Neural progenitor cell (in vitro differentiated cells): ENCODE measurements at regions not wholly inside any gene's neighbourhood (a gene's known extent, or its start where the extent isn't known, plus 50 kb on each side); places are given as distances from the start of the nearest gene placed in this dataset.

ENCODE experiments used
- DNase-seq: peaks from one replicate; pipeline ENCODE4 v3.0.0-alpha.2; 2016; ENCODE audit warnings: low spot score
- H2AFZ ChIP-seq: fragments of 200-600 bp; sonication (generic); replicated peaks from 2 replicates; pipeline ENCODE4 v1.6.1; 2016; ENCODE audit warnings: antibody characterized with exemption
- H3F3A ChIP-seq: fragments of 200-600 bp; sonication (generic); 2 replicates; pipeline ENCODE4 v1.6.1; 2016; ENCODE audit warnings: antibody characterized with exemption, low read depth
- H3K27ac ChIP-seq: fragments of 200-600 bp; sonication (generic); 2 replicates; pipeline ENCODE4 v1.5.1; 2016; ENCODE audit warnings: mild to moderate bottlenecking
- H3K27me3 ChIP-seq: fragments of 200-600 bp; sonication (generic); 2 replicates; pipeline ENCODE4 v1.6.1; 2016; ENCODE audit warnings: mild to moderate bottlenecking, moderate library complexity
- H3K36me3 ChIP-seq: fragments of 200-600 bp; sonication (generic); 2 replicates; pipeline ENCODE4 v1.5.1; 2016
- H3K4me1 ChIP-seq: fragments of 200-600 bp; sonication (generic); 2 replicates; pipeline ENCODE4 v1.6.1; 2016; ENCODE audit warnings: mixed run types
- H3K4me2 ChIP-seq: fragments of 200-600 bp; sonication (generic); 2 replicates; pipeline ENCODE4 v1.6.1; 2016
- H3K4me3 ChIP-seq: fragments of 200-600 bp; sonication (generic); 2 replicates; pipeline ENCODE4 v1.5.1; 2016
- H3K79me2 ChIP-seq: fragments of 200-600 bp; sonication (generic); 2 replicates; pipeline ENCODE4 v1.6.1; 2016; ENCODE audit warnings: low read depth
- H3K9ac ChIP-seq: fragments of 200-600 bp; sonication (generic); 2 replicates; pipeline ENCODE4 v1.6.1; 2016
- H3K9me3 ChIP-seq: fragments of 200-600 bp; sonication (generic); 2 replicates; pipeline ENCODE4 v1.5.1; 2016; ENCODE audit warnings: low read depth
- H4K20me1 ChIP-seq: fragments of 200-600 bp; sonication (generic); 2 replicates; pipeline ENCODE4 v1.6.1; 2016; ENCODE audit warnings: low read depth
- H3K27ac Mint-ChIP-seq: 3 replicates; pipeline ENCODE4 v1.8.0; 2021; ENCODE audit warnings: mixed read lengths
- H3K27me3 Mint-ChIP-seq: 2 replicates; pipeline ENCODE4 v1.8.0; 2022; ENCODE audit warnings: low read depth, mild to moderate bottlenecking, inconsistent platforms, moderate library complexity, mixed read lengths; ENCODE audit not compliant: insufficient read depth
- H3K36me3 Mint-ChIP-seq: 3 replicates; pipeline ENCODE4 v1.8.0; 2021; ENCODE audit warnings: mixed read lengths
- H3K4me1 Mint-ChIP-seq: 3 replicates; pipeline ENCODE4 v1.8.0; 2021; ENCODE audit warnings: mixed read lengths
- H3K4me3 Mint-ChIP-seq: 3 replicates; pipeline ENCODE4 v1.8.0; 2021; ENCODE audit warnings: mild to moderate bottlenecking, moderate library complexity, mixed read lengths
- H3K9me3 Mint-ChIP-seq: 3 replicates; pipeline ENCODE4 v1.8.0; 2020; ENCODE audit warnings: mixed read lengths
- EZH2 ChIP-seq: fragments of 200-600 bp; sonication (generic); IDR thresholded peaks from 2 replicates; pipeline ENCODE4 v1.6.1; 2017; ENCODE audit warnings: antibody characterized with exemption, mild to moderate bottlenecking, moderate library complexity
- EZH2phosphoT487 ChIP-seq: fragments of 200-600 bp; sonication (generic); IDR thresholded peaks from 2 replicates; pipeline ENCODE4 v1.6.1; 2017; ENCODE audit warnings: antibody characterized with exemption
- TF ChIP-seq, protein P1 (sequence below): fragments of 200-600 bp; sonication (generic); IDR thresholded peaks from 2 replicates; pipeline ENCODE4 v1.5.1; 2017; ENCODE audit warnings: antibody characterized with exemption, mild to moderate bottlenecking

DNA sequence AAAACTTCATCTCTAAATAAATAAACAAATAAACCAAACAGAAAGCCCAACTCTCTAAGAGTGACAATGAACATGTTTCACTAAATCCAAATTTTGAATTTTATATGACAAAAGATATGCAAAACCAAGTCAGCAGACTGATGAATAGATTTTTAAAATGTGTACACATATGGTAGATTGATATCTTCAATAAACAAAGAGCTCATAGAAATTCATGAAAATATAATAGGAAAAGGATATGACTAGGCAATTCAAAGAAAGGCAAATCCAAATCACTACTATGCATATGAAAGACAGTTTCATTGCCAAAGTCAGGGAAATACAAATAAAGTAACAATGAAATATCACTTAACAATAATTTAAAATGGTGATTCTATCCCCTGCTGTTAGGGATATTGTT is 63.7 kb upstream of the NBEA start:
- no peaks in the 10 kb centered on the region for H3K27me3 ChIP-seq
- no peak overlapping the region for H3K4me3 ChIP-seq
- Mint-ChIP-seq H3K4me3 (no peak overlapping the region), H3K9me3 (no peaks in the 10 kb centered on the region), H3K36me3 (no peaks in the 10 kb centered on the region), H3K27ac (no peak overlapping the region), H3K4me1 (peaks cover 7% of the 10 kb centered on the region), H3K27me3 (peaks cover 3% of the 10 kb centered on the region)
- TF ChIP-seq EZH2phosphoT487 (no peak), EZH2 (no peak)
- TF ChIP-seq, protein P1, sequence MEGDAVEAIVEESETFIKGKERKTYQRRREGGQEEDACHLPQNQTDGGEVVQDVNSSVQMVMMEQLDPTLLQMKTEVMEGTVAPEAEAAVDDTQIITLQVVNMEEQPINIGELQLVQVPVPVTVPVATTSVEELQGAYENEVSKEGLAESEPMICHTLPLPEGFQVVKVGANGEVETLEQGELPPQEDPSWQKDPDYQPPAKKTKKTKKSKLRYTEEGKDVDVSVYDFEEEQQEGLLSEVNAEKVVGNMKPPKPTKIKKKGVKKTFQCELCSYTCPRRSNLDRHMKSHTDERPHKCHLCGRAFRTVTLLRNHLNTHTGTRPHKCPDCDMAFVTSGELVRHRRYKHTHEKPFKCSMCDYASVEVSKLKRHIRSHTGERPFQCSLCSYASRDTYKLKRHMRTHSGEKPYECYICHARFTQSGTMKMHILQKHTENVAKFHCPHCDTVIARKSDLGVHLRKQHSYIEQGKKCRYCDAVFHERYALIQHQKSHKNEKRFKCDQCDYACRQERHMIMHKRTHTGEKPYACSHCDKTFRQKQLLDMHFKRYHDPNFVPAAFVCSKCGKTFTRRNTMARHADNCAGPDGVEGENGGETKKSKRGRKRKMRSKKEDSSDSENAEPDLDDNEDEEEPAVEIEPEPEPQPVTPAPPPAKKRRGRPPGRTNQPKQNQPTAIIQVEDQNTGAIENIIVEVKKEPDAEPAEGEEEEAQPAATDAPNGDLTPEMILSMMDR = no peak
- H3K4me2 ChIP-seq = no peak overlapping the region
- H3K9me3 ChIP-seq = no peaks in the 10 kb centered on the region
- no peak overlapping the region for H3K9ac ChIP-seq
- no peak overlapping the region for H3K27ac ChIP-seq
- peaks cover 3% of the 10 kb centered on the region for H3K4me1 ChIP-seq
- DNase-seq = no peak
- no peaks in the 10 kb centered on the region for H4K20me1 ChIP-seq
- no peaks in the 10 kb centered on the region for H3K79me2 ChIP-seq
- no peaks in the 10 kb centered on the region for H3K36me3 ChIP-seq
- no peak overlapping the region for H2AFZ ChIP-seq
- H3F3A ChIP-seq = no peaks in the 10 kb centered on the region

DNA sequence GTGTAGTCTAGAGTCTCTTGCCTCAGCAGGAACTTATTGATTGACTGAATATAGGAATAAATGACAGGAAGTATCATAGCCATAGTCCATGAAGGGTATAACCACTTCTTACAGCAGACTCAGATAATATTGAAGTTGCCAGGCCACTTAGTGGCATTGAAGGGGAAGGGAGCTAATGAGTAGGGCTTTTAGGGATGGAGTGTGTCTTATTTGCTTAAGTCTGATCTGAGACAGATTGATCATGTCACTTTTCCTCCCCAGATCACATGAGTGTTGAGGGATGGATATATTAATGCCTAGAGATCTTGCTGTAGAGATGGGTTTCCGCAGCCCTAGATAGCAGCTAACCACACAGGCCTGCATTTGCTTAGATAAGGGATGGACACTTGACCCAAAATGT is 62.2 kb upstream of the NBEA start:
- H3K4me1 Mint-ChIP-seq = peaks cover 12% of the 10 kb centered on the region
- H3K4me3 ChIP-seq = no peak overlapping the region
- H3K9me3 ChIP-seq = no peaks in the 10 kb centered on the region
- no peak overlapping the region for H3K27ac Mint-ChIP-seq
- no peak overlapping the region for H3K27ac ChIP-seq
- H3K4me2 ChIP-seq = no peak overlapping the region
- no peaks in the 10 kb centered on the region for H3F3A ChIP-seq
- H3K4me3 Mint-ChIP-seq = no peak overlapping the region
- H3K9me3 Mint-ChIP-seq = no peaks in the 10 kb centered on the region
- peaks cover 5% of the 10 kb centered on the region for H3K27me3 Mint-ChIP-seq
- no peak for DNase-seq
- no peaks in the 10 kb centered on the region for H4K20me1 ChIP-seq
- H3K79me2 ChIP-seq = no peaks in the 10 kb centered on the region
- peaks cover 3% of the 10 kb centered on the region for H3K4me1 ChIP-seq
- no peaks in the 10 kb centered on the region for H3K36me3 ChIP-seq
- H3K36me3 Mint-ChIP-seq = no peaks in the 10 kb centered on the region
- TF ChIP-seq, protein P1 = no peak
- TF ChIP-seq EZH2phosphoT487 (no peak), EZH2 (no peak)
- H3K9ac ChIP-seq = no peak overlapping the region
- no peaks in the 10 kb centered on the region for H3K27me3 ChIP-seq
- H2AFZ ChIP-seq = no peak overlapping the region

DNA sequence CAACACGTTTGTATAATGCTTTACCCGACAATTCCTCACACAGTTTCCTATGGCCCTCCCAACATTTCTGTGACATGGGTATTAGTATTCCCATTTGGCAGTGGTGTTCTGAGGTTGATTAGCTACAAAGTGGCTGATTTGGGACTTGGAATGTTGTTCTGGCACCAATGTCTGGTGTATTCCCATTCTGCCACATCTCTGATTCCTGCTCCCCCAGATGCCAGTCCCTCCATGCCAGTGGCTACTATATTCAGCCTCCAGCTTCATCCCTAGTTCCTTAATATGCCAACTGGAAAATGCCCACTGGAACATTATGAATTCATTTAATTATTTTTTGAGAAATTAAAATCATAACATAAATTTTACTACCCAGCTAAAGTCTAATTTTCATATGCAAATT is 60.6 kb upstream of the NBEA start:
- no peak overlapping the region for H3K4me3 ChIP-seq

More for the DNA sequence above, 60.6 kb upstream of the NBEA start:
- no peaks in the 10 kb centered on the region for H3K9me3 ChIP-seq
- no peaks in the 10 kb centered on the region for H3K27me3 ChIP-seq
- Mint-ChIP-seq H3K4me1 (peaks cover 12% of the 10 kb centered on the region), H3K27me3 (peaks cover 5% of the 10 kb centered on the region), H3K27ac (no peak overlapping the region), H3K9me3 (no peaks in the 10 kb centered on the region), H3K36me3 (no peaks in the 10 kb centered on the region), H3K4me3 (no peak overlapping the region)
- no peak for DNase-seq
- H3K36me3 ChIP-seq = no peaks in the 10 kb centered on the region
- TF ChIP-seq EZH2phosphoT487 = no peak
- TF ChIP-seq EZH2 = no peak
- TF ChIP-seq, protein P1 = no peak
- H3K9ac ChIP-seq = no peak overlapping the region
- no peaks in the 10 kb centered on the region for H4K20me1 ChIP-seq
- no peak overlapping the region for H3K4me2 ChIP-seq
- no peak overlapping the region for H3K27ac ChIP-seq
- H3F3A ChIP-seq = no peaks in the 10 kb centered on the region
- H2AFZ ChIP-seq = no peak overlapping the region
- H3K79me2 ChIP-seq = no peaks in the 10 kb centered on the region
- H3K4me1 ChIP-seq = peaks cover 3% of the 10 kb centered on the region
